ENCODE measurements at regions not wholly inside any gene's neighbourhood (a gene's known extent, or its start where the extent isn't known, plus 50 kb on each side); places are given as distances from the start of the nearest gene placed in this dataset.

GRCh38 chr16:5442054-5442453 lies 344.5 kb upstream of the EEF2KMT start:
- no peaks in the 10 kb centered on the region for H3K36me3 ChIP-seq (ENCODE audit: control insufficient read depth in 2 of 2, insufficient read depth in 1 of 2, low read length in 2 of 2)
- TF ChIP-seq ZNF677 (tag by site-specific recombination; IDR thresholded peaks at IDR 0.05) (no peak), ZNF664 (tag by site-specific recombination; IDR thresholded peaks at IDR 0.05) (no peak), ZNF24 (tag by site-specific recombination; IDR thresholded peaks at IDR 0.05) (no peak), HIC1 (tag by site-specific recombination; IDR thresholded peaks at IDR 0.05) (no peak), ZNF112 (tag by site-specific recombination; IDR thresholded peaks at IDR 0.05) (no peak)
- POLR2A ChIA-PET, result no interaction called here
- H3K27ac ChIP-seq (ENCODE audit: extremely low read depth, low read depth, low read length), result no peak overlapping the region
- CTCF ChIA-PET, result interaction anchor here (0.5 kb wide), 1 partner anchor 29 kb away, joined by 4 read pairs; no protein-coding TSS in a partner anchor
- no peaks in the 10 kb centered on the region for H3K4me1 ChIP-seq (ENCODE audit: control insufficient read depth, insufficient read depth, low read length)
- H3K4me3 ChIP-seq (ENCODE audit: low read depth, low read length), result no peak overlapping the region
- no peaks in the 10 kb centered on the region for H3K9me3 ChIP-seq (ENCODE audit: control insufficient read depth, insufficient read depth, low read depth, low read length)

- ChIA-PET POLR2A (no interaction called here), CTCF (interaction anchor here (0.8 kb wide), 1 partner anchor 27 kb away, joined by 3 read pairs; no protein-coding TSS in a partner anchor)
- H3K9me3 ChIP-seq (ENCODE audit: control insufficient read depth, insufficient read depth, low read depth, low read length), result no peaks in the 10 kb centered on the region
- no peaks in the 10 kb centered on the region for H3K36me3 ChIP-seq (ENCODE audit: control insufficient read depth in 2 of 2, insufficient read depth in 1 of 2, low read length in 2 of 2)
- H3K4me3 ChIP-seq (ENCODE audit: low read depth, low read length), result no peak overlapping the region
- H3K4me1 ChIP-seq (ENCODE audit: control insufficient read depth, insufficient read depth, low read length), result no peaks in the 10 kb centered on the region
- H3K27ac ChIP-seq (ENCODE audit: extremely low read depth, low read depth, low read length), result no peak overlapping the region
- TF ChIP-seq ZNF223 (tag by site-specific recombination; IDR thresholded peaks at IDR 0.05), result no peak
- no peak for TF ChIP-seq ZNF596 (tag by site-specific recombination; IDR thresholded peaks at IDR 0.05)
- TF ChIP-seq ZNF175 (tag by site-specific recombination; IDR thresholded peaks at IDR 0.05), result no peak
- no peak for TF ChIP-seq ZNF48 (tag by site-specific recombination; IDR thresholded peaks at IDR 0.05)
- no peak for TF ChIP-seq ZNF747 (tag by site-specific recombination; IDR thresholded peaks at IDR 0.05)
- no peak for TF ChIP-seq ZNF404 (tag by site-specific recombination; IDR thresholded peaks at IDR 0.05)
- TF ChIP-seq GLI4 (tag by site-specific recombination; IDR thresholded peaks at IDR 0.05), result no peak
Observed at GRCh38 chr16:5438591-5438990, 341.0 kb upstream of the EEF2KMT start.

GRCh38 chr16:5433587-5433986 lies 336.0 kb upstream of the EEF2KMT start:
- ChIA-PET POLR2A (no interaction called here), CTCF (no interaction called here)
- Histone ChIP-seq H3K36me3 (ENCODE audit: control insufficient read depth in 2 of 2, insufficient read depth in 1 of 2, low read length in 2 of 2) (no peaks in the 10 kb centered on the region), H3K4me3 (ENCODE audit: low read depth, low read length) (no peak overlapping the region), H3K4me1 (ENCODE audit: control insufficient read depth, insufficient read depth, low read length) (no peaks in the 10 kb centered on the region), H3K27ac (ENCODE audit: extremely low read depth, low read depth, low read length) (no peak overlapping the region), H3K9me3 (ENCODE audit: control insufficient read depth, insufficient read depth, low read depth, low read length) (no peaks in the 10 kb centered on the region)
- no peak for TF ChIP-seq ZNF148 (tag by site-specific recombination; IDR thresholded peaks at IDR 0.05; ENCODE audit: borderline replicate concordance)
- no peak for TF ChIP-seq ZNF624 (tag by site-specific recombination; IDR thresholded peaks at IDR 0.05)
- TF ChIP-seq ZNF513 (tag by site-specific recombination; IDR thresholded peaks at IDR 0.05), result no peak
- no peak for TF ChIP-seq ZNF404 (tag by site-specific recombination; IDR thresholded peaks at IDR 0.05)
- TF ChIP-seq ZNF701 (tag by site-specific recombination; IDR thresholded peaks at IDR 0.05), result no peak
- no peak for TF ChIP-seq ZNF366 (tag by site-specific recombination; conservative IDR thresholded peaks at IDR 0.05)
- no peak for TF ChIP-seq SALL2 (tag by site-specific recombination; IDR thresholded peaks at IDR 0.05; ENCODE audit: borderline replicate concordance)
- TF ChIP-seq ZNF24 (tag by site-specific recombination; IDR thresholded peaks at IDR 0.05), result no peak
- TF ChIP-seq ZSCAN5A (tag by site-specific recombination; IDR thresholded peaks at IDR 0.05), result no peak
- TF ChIP-seq EGR2 (tag by site-specific recombination; IDR thresholded peaks at IDR 0.05; ENCODE audit: low read depth), result no peak
- TF ChIP-seq KLF9 (tag by site-specific recombination; IDR thresholded peaks at IDR 0.05; ENCODE audit: low read depth), result no peak
- no peak for TF ChIP-seq PRDM1 (tag by site-specific recombination; IDR thresholded peaks at IDR 0.05)
- TF ChIP-seq GLIS1 (tag by site-specific recombination; IDR thresholded peaks at IDR 0.05), result no peak
- TF ChIP-seq ZFP37 (tag by site-specific recombination; IDR thresholded peaks at IDR 0.05), result no peak
- TF ChIP-seq ZNF19 (tag by site-specific recombination; IDR thresholded peaks at IDR 0.05; ENCODE audit: low read depth), result no peak
- no peak for TF ChIP-seq ZNF837 (tag by site-specific recombination; IDR thresholded peaks at IDR 0.05)

Measured in HEK293 (cell line).